GM12873 (cell line): ENCODE measurements at regions not wholly inside any gene's neighbourhood (a gene's known extent, or its start where the extent isn't known, plus 50 kb on each side); places are given as distances from the start of the nearest gene placed in this dataset.

Experiments
- TF ChIP-seq, protein P1 (sequence below): IDR thresholded peaks from 2 replicates; pipeline ENCODE4 v1.5.1; 2012; ENCODE audit warnings: low read depth, mild to moderate bottlenecking, moderate library complexity, low read length, control low read depth; ENCODE audit not compliant: insufficient read depth; ENCODE audit errors: missing control alignments

GRCh38 chr1:30414086-30414850 is 309.1 kb downstream of the MATN1 start:
- TF ChIP-seq, protein P1, sequence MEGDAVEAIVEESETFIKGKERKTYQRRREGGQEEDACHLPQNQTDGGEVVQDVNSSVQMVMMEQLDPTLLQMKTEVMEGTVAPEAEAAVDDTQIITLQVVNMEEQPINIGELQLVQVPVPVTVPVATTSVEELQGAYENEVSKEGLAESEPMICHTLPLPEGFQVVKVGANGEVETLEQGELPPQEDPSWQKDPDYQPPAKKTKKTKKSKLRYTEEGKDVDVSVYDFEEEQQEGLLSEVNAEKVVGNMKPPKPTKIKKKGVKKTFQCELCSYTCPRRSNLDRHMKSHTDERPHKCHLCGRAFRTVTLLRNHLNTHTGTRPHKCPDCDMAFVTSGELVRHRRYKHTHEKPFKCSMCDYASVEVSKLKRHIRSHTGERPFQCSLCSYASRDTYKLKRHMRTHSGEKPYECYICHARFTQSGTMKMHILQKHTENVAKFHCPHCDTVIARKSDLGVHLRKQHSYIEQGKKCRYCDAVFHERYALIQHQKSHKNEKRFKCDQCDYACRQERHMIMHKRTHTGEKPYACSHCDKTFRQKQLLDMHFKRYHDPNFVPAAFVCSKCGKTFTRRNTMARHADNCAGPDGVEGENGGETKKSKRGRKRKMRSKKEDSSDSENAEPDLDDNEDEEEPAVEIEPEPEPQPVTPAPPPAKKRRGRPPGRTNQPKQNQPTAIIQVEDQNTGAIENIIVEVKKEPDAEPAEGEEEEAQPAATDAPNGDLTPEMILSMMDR, result no peak

DNA sequence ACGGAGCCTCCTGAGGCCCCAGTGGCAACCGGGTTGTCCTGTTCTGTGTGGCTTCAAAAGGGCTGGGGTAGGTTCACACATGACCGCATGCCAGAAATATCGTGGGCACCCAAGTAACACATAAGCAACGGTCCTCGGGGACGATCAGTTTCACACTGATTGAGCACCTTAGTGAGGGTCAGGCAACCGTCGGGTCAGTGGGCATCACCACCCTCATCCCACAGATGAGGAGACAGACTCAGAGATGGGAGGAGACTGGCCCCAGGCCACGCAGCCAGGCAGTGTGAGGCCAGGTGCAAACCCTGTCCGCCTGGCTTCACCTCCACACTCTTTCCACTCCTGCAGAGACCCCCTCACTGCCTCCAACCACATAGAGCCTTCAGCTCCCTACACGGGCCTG is 309.8 kb downstream of the MATN1 start:
- TF ChIP-seq, protein P1, result no peak

DNA sequence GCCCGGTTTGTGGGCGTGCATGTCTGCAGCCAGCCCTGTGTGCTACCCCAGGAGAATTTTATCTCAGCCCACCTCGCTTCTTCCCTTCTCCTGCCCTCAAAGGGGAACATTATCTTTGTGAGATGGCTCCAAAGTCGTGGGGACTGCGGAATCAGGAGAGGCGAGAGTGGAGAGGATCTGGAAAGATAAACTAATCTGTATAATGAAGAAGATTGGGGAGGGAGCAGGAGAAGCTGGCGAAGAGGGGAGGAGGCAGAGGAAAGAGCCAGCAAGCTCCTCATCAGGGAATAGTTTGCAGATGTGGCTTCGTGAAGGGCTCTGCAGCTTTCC is 310.3 kb downstream of the MATN1 start:
- TF ChIP-seq, protein P1, result no peak

GRCh38 chr1:30412241-30413110 is 310.9 kb downstream of the MATN1 start:
- TF ChIP-seq, protein P1, result no peak

GRCh38 chr1:30411206-30411605 is 312.2 kb downstream of the MATN1 start:
- TF ChIP-seq, protein P1, result no peak

DNA sequence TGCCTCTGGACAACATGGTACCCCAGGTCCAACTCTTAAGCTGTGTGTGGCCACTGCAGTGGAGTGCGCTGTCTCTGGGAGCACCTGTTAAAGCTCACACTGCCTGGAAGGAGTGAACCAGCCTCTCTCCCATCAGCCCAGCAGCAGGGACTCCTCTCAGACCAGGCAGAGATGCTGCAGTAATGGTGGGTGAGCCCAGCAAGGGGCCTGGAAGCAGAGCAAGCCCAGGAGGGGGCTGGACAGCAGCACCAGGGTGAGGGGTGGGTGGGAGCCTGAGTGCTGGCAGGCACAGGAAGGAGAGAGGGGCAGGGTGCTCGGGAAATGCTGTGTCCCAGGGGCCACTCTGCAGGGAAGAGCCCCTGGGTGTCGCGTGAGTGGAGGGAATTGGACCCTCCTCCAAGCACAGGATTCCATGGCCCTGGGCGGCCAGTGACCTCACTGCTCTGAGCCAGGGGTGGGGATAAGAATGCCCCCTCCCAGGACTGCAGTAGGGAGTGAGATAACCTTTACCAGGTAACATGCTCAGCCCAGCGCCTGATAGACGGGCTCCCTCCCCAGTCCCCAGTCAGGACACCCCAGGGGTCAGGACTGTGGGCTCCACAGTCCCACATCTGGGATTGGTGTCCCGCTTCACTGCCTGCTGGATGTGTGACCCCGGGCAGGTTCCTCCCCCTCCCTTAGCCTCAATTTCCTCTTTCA is 313.1 kb downstream of the MATN1 start:
- TF ChIP-seq, protein P1, result no peak
